ENCODE measurements at regions not wholly inside any gene's neighbourhood (a gene's known extent, or its start where the extent isn't known, plus 50 kb on each side); places are given as distances from the start of the nearest gene placed in this dataset.

GRCh38 chr6:94535798-94536197 lies 1041.5 kb upstream of the MANEA start:
- DNase-seq (ENCODE audit: low spot score): no peak

GRCh38 chr6:94511502-94512088 lies 1065.7 kb upstream of the MANEA start:
- DNase-seq (ENCODE audit: low spot score): no peak

DNA sequence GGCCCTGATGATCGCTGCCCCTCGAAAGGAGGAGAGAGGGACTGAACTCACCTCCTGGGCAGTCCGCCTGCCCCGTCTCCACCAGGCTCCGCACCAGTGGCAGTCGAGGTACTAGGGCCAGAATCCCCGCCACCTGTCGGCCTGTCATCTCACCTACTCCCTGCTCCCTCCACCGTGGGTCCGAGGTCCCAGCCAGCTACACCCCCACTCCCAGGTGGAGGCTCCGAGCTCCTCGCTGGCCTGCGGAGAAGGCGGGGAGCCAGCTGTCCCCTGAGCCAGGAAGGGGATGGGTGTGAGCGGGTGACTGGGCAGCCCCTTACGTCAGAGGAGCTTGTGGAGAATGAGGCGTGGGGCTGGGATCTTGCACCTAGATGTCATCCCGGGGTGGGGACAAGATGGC lies 1066.5 kb upstream of the MANEA start:
- DNase-seq (ENCODE audit: low spot score): no peak

DNA sequence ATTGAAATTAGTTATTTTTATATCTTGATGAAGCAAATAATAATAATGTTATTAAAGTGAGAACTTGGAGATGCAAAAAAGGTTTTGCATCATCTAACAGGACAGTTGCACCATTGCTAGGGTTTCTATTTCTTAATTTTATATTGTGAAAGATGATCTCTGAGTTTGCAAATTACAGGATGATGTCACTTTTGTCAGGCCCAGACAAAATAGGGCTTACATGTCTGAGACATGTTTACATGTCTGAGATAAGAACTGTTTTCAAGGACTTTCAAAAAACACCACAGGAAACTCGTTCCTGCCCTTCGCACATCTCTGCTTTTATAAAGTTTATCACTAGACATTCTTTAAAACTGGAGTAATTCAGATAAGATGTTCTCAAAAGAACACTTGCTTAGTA lies 1075.8 kb upstream of the MANEA start:
- DNase-seq (ENCODE audit: low spot score): no peak

DNA sequence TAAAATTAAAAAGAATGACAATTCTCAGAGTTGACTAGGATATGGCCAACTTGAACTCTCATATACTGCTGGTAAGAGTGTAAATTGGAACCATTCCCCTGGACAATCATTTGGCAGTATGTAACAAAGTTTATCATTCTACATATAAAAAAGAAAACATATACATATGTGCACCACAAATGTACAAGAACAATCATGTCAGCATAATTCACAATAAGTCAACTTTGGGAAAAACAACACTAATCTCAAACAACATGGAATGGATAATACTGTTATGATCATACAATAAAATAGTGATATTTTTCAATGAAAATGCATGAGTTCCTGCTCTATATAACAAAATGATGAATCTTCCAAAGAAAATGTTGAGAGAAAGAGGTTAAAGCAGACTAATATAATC lies 1078.7 kb upstream of the EPHA7 start:
- DNase-seq (ENCODE audit: low spot score): no peak

GRCh38 chr6:94494500-94494899 lies 1075.1 kb upstream of the EPHA7 start:
- DNase-seq (ENCODE audit: low spot score): no peak

GRCh38 chr6:94487371-94487770 lies 1068.0 kb upstream of the EPHA7 start:
- no peak for DNase-seq (ENCODE audit: low spot score)

DNA sequence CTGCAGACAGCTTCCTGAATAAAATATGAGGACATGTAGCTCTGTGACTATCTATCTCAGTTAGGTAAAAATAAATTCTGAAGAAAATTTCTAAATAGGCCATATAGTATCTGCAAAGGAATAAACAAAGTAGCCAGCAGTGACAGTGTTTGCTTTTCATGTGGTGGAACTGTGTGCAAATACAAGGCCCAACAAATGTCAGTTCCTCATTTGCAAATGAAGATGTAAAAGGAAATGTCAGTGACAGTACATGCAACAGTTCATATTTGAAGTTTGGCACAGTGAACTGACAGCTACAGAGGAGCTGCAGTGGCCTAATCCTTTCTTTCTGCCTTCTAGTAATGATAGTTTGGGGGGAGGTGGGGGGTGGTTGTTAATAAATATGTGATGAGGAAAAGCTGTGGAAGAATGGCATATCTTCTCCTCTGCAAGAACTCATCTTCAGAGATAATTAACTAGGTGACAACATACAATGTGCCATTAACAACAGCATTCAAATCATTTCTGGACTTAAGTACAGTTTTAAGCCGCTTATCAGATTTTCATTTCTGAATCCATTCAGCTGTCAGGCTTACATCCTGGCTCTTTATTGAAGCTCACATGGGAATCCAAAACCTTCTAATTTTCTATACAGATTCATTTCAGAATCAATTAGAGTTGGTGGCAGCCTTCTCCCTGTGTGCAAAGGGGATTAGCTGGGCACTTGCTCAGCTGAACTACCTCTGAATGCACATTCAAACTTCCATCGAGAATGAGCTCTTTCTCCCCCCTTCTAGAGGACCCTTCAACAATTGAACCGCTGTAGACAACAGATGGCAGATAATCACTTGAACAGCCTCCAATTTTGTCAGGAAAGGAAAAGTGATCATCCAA lies 1059.0 kb upstream of the EPHA7 start:
- DNase-seq (ENCODE audit: low spot score): no peak

GRCh38 chr6:94468830-94469229 lies 1049.5 kb upstream of the EPHA7 start:
- DNase-seq (ENCODE audit: low spot score): no peak

DNA sequence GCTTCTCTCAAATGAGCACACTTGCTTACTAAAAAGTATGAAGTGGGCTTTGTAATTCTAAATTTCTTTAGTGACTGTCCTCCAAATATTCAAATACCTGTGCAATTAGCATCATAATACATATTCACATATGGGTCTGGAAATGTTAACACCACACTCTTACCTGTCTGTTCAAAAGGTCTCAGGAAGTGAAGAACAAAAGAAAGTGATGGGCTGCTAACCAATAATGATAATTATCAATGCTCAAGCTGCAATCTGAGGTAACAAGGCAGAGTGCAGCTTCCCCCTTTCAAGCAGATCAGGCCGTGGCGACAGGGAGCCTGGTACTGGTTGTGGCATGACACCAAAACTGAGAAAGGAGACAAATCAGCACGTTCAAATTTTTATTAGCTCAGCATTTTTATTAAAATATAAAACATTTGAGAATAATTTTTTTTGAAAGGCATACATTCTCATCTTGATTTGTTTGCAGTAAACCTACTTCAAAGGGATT lies 1044.7 kb upstream of the EPHA7 start:
- no peak for DNase-seq (ENCODE audit: low spot score)

DNA sequence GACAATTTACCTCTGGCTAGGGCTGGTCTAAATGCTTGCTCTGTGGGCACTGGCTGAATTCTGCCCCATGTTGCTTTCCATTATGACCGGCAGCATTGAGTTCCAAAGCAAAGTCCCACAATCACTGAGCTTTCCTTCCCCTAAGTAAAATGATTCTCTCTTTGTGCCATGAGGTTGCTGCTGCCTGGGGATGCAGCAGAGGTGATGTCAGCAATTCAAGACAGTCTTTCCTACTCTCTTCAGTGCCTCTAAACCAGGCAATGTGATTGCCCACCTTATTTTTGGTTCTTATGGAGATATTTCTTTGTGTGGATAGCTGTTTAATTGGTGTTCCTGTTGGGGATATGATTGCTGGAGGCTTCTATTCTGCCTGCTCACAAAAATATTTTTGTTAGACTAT lies 1043.9 kb upstream of the EPHA7 start:
- no peak for DNase-seq (ENCODE audit: low spot score)

GRCh38 chr6:94462231-94462630 lies 1042.9 kb upstream of the EPHA7 start:
- DNase-seq (ENCODE audit: low spot score): no peak

DNA sequence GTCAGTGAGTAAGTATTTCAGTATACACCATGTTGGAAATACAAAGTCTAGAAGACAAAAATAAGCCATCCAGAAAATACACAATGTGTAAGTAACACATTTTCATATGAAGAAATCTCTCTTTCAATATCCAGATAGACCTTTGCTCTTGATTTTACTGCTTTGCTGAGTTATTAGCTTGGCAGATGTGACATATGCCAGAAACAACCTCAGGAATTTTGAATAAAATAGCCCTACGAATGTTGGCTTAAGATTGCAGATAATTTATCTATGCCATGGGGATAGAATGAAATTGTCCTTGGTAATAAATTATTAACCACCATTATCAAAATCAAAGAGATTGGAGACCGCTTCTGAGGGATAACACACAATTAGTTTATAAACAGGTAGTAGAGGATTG lies 1036.9 kb upstream of the EPHA7 start:
- no peak for DNase-seq (ENCODE audit: low spot score)

GRCh38 chr6:94454231-94454630 lies 1034.9 kb upstream of the EPHA7 start:
- no peak for DNase-seq (ENCODE audit: low spot score)

DNA sequence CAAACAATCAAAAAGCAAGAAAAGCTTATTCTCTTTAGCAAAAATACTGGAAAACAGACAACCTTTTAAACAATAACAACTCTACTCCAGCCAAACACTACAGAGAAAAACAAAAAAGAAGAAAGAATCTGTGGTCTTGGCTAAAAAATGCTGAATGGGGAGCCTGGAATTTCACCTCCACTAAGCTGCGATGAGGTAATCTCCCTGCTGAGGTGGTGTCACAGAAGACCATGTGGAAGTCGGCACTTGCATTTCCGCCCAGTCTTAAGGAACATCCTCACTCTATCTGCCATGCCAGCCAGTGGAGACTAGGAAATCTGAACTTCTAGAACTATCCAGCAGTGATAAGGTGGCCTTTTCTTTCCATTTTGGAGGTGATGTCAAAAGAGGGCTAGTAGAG lies 1026.8 kb upstream of the EPHA7 start:
- DNase-seq (ENCODE audit: low spot score): no peak

GRCh38 chr6:94443701-94444100 lies 1024.3 kb upstream of the EPHA7 start:
- no peak for DNase-seq (ENCODE audit: low spot score)

GRCh38 chr6:94424692-94425091 lies 1005.3 kb upstream of the EPHA7 start:
- DNase-seq (ENCODE audit: low spot score): no peak

DNA sequence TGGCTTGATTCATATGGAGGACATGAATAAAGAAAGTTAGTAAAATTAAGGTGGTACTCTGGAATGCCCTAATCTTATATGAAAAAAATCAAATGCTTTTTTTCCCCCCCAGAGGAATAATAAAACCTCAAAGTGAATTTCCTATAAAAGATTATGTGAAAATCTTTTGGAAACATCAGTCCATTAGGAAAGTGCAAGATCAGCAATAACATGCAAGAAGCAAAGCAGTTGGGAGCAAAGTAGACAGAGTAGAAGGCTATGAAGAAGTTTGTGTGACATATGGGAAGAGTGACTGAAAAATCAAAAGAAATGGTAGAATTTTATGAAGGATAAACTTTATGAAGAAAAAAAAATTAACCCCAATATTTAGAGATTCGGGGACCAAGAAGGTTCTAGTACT lies 998.0 kb upstream of the EPHA7 start:
- DNase-seq (ENCODE audit: low spot score): no peak

GRCh38 chr6:94414041-94414440 lies 994.7 kb upstream of the EPHA7 start:
- DNase-seq (ENCODE audit: low spot score): no peak

DNA sequence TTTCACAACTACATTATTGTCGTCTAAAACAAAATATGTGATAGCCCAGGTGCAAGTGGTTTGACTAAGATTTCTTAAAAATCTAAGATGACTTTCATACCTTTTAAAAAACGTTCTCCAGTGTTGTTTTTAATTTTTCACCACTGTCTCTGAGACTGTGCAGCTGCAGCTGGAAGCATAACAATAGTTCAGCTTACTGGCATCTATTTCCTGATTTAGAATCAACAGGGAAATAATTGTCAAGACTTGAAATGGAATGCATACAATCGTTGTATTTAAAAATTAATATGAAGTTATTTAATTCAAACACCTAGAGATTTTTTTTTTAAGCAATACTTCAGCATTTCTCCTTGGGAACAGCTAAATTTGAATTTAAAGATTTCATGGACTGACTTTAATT lies 982.0 kb upstream of the EPHA7 start:
- no peak for DNase-seq (ENCODE audit: low spot score)

- DNase-seq (ENCODE audit: low spot score): no peak
Measured at GRCh38 chr6:94394822-94395221, 975.5 kb upstream of the EPHA7 start.

GRCh38 chr6:94389218-94389617 lies 969.9 kb upstream of the EPHA7 start:
- DNase-seq (ENCODE audit: low spot score): no peak

DNA sequence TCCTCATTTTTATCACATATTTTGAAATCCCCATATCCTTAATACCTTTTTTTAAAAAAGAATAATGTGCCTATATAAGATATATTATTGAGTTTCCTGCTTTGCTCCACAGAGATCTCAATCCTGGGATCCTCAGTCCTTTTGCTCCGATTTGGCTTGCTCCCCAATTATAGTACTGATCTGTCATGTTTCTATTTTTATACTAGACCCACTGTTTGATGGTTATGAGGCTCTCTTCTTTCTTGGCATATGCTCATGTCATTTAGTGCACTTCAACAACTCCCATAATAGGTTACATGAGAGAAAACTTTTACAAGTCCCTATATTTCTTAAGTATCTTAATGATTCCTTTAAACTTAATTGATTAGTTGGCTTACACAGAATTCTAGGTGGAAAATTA lies 958.5 kb upstream of the EPHA7 start:
- no peak for DNase-seq (ENCODE audit: low spot score)

DNA sequence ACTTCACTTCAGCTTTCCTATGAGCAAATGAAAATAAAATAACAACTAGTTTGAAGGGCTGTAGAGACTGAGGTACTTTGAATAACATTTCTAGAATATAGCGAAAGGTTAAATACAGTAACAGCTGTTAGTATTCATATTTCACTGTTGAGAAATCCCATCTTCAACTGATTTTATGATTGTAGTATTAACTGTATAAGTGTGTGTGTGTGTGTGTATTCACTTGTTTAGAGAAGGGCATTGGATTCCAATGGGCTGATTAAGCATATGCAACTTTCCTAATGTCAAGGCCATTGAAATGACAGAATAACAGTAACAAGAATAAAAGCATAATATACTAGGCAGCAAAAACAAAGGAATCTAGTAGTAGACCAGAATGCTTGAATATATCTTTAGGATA lies 957.5 kb upstream of the EPHA7 start:
- DNase-seq (ENCODE audit: low spot score): no peak

Data from ecto neural progenitor cell (in vitro differentiated cells).